Natural killer cell (primary cell): ENCODE measurements at regions not wholly inside any gene's neighbourhood (a gene's known extent, or its start where the extent isn't known, plus 50 kb on each side); places are given as distances from the start of the nearest gene placed in this dataset.

Experiments used
- ATAC-seq, 3 donors: fragments of 150-1000 bp in 2 of 3; fragments of 200-7000 bp in 1 of 3; cut with Tn5 transposase; 1 replicate in 1 of 3; 2 replicates in 2 of 3; pipeline ENCODE4 v1.10.0; 2021; ENCODE audit warnings: mild to moderate bottlenecking in 2 of 3, moderate library complexity in 2 of 3
- DNase-seq, 2 donors: peaks; one replicate each; pipeline versions ENCODE4 v3.0.0 to v3.0.0-alpha.2; 2013 to 2021; ENCODE audit warnings: mixed read lengths in 1 of 2
- H3K27ac ChIP-seq: one replicate; pipeline ENCODE4 v1.5.1; 2013; ENCODE audit warnings: mild to moderate bottlenecking, low read length
- H3K27me3 ChIP-seq: one replicate; pipeline ENCODE4 v1.6.1; 2013; ENCODE audit warnings: low read length; ENCODE audit not compliant: control insufficient read depth, insufficient read depth
- H3K36me3 ChIP-seq: one replicate; pipeline ENCODE4 v1.6.1; 2013; ENCODE audit warnings: low read length; ENCODE audit not compliant: control insufficient read depth, insufficient read depth
- H3K4me1 ChIP-seq: one replicate; pipeline ENCODE4 v1.6.1; 2013; ENCODE audit warnings: low read length; ENCODE audit not compliant: control insufficient read depth, insufficient read depth
- H3K4me3 ChIP-seq: one replicate; pipeline ENCODE4 v1.5.1; 2013; ENCODE audit warnings: low read length
- H3K9me3 ChIP-seq: one replicate; pipeline ENCODE4 v1.6.1; 2013; ENCODE audit warnings: low read length; ENCODE audit not compliant: control insufficient read depth, insufficient read depth
- H3K27ac Mint-ChIP-seq, 2 donors: one replicate each; pipeline ENCODE4 v1.8.0; 2022; ENCODE audit warnings: mild to moderate bottlenecking in 2 of 2, mixed read lengths in 2 of 2, moderate library complexity in 1 of 2
- H3K27me3 Mint-ChIP-seq, 2 donors: one replicate each; pipeline ENCODE4 v1.8.0; 2022; ENCODE audit warnings: low read depth in 2 of 2, mixed read lengths in 2 of 2
- H3K36me3 Mint-ChIP-seq: one replicate; pipeline ENCODE4 v1.8.0; 2022; ENCODE audit warnings: mixed read lengths
- H3K4me1 Mint-ChIP-seq, 2 donors: one replicate each; pipeline ENCODE4 v1.8.0; 2022; ENCODE audit warnings: mixed read lengths in 2 of 2
- H3K4me3 Mint-ChIP-seq: one replicate; pipeline ENCODE4 v1.8.0; 2022; ENCODE audit warnings: mild to moderate bottlenecking, moderate library complexity, mixed read lengths
- H3K9me3 Mint-ChIP-seq, 2 donors: one replicate each; pipeline ENCODE4 v1.8.0; 2022; ENCODE audit warnings: mixed read lengths in 2 of 2
- CTCF ChIP-seq: fragments of 200-600 bp; IDR thresholded peaks from one replicate; pipeline ENCODE4 v1.8.0; 2022; ENCODE audit warnings: antibody characterized with exemption
- intact Hi-C: fragments of 100-400 bp; cut with micrococcal nuclease; formaldehyde crosslinking; loops from one replicate; pipeline ENCODE4 v1.14.2; 2022

DNA sequence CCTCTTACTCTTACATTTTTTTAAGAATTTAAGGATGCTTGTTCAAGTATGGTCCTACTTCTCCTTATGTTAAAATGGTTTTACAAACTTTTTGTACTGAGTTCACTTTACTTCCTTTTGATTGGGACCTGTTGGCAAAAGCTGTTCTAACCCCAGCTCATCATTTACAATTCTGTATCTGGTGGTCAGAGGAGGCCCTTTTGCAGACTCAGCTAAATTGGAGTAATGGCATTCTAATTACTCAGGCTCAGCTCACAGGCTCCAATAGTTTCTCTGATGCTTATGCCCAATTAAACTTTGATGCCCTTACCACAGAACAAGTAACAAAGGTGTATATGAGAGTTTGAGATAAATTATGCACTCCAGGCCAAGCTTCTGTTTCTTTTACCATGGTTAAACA lies 1632.0 kb downstream of the UQCRFS1 start:
- H3K4me1 ChIP-seq = no peaks in the 10 kb centered on the region
- no peaks in the 10 kb centered on the region for H3K27me3 Mint-ChIP-seq
- H3K27me3 ChIP-seq = no peaks in the 10 kb centered on the region
- H3K36me3 ChIP-seq = no peaks in the 10 kb centered on the region
- H3K4me3 ChIP-seq = no peak overlapping the region
- ATAC-seq = no peak
- no peak for DNase-seq
- TF ChIP-seq CTCF = no peak
- no peaks in the 10 kb centered on the region for H3K4me1 Mint-ChIP-seq
- no peak overlapping the region for H3K27ac ChIP-seq
- no peak overlapping the region for H3K27ac Mint-ChIP-seq
- peaks cover 3% of the 10 kb centered on the region for H3K9me3 ChIP-seq
- intact Hi-C loops = no loop called here
- H3K4me3 Mint-ChIP-seq = no peak overlapping the region
- peaks cover 13 to 15% of the 10 kb centered on the region in 2 donors for H3K9me3 Mint-ChIP-seq
- peaks cover 15% of the 10 kb centered on the region for H3K36me3 Mint-ChIP-seq
